ENCODE measurements at regions not wholly inside any gene's neighbourhood (a gene's known extent, or its start where the extent isn't known, plus 50 kb on each side); places are given as distances from the start of the nearest gene placed in this dataset.

- H3K9me3 ChIP-seq (ENCODE audit: control insufficient read depth, low read length), result peaks cover 6% of the 10 kb centered on the region
- H3K4me2 ChIP-seq (ENCODE audit: low read length, poor library complexity, severe bottlenecking), result no peak overlapping the region
- H3K4me3 ChIP-seq (ENCODE audit: insufficient read depth in 1 of 2, low read depth in 1 of 2, low read length in 2 of 2), result no peak overlapping the region
- H3K27ac ChIP-seq (ENCODE audit: low read length, poor library complexity, severe bottlenecking), result no peak overlapping the region
- H3K27me3 ChIP-seq (ENCODE audit: control insufficient read depth in 1 of 2, insufficient read depth in 1 of 2, low read length in 2 of 2), result peaks cover 0 to 1% of the 10 kb centered on the region in 2 experiments
- H2BK120ac ChIP-seq (ENCODE audit: low read depth, low read length), result no peak overlapping the region
- no peak overlapping the region for H2AK5ac ChIP-seq (ENCODE audit: low read length, severe bottlenecking)
- no peak for DNase-seq
- no peaks in the 10 kb centered on the region for H3K79me1 ChIP-seq (replicated peaks; ENCODE audit: low read length, poor library complexity, severe bottlenecking)
- no peak overlapping the region for H4K91ac ChIP-seq (ENCODE audit: low read length)
- H3K9ac ChIP-seq (ENCODE audit: low read length), result no peak overlapping the region
- no peak overlapping the region for H2BK12ac ChIP-seq (ENCODE audit: low read length in 2 of 2)
- H2BK5ac ChIP-seq (ENCODE audit: low read depth, low read length, poor library complexity, severe bottlenecking), result no peak overlapping the region
- H3K4ac ChIP-seq (ENCODE audit: low read depth in 1 of 2, low read length in 2 of 2), result no peak overlapping the region
- no peak overlapping the region for H4K8ac ChIP-seq (ENCODE audit: low read length)
- H2BK15ac ChIP-seq (ENCODE audit: low read depth, poor library complexity, severe bottlenecking), result no peak overlapping the region
- no peak overlapping the region for H2AFZ ChIP-seq (ENCODE audit: low read depth, low read length)
- no peak overlapping the region for H3K18ac ChIP-seq (ENCODE audit: low read depth in 1 of 2, low read length in 2 of 2)
- H3K4me1 ChIP-seq (ENCODE audit: control insufficient read depth, insufficient read depth, low read depth, low read length), result peaks cover 2% of the 10 kb centered on the region
- no peak overlapping the region for H3K23ac ChIP-seq (ENCODE audit: low read length in 2 of 2)
- no peak overlapping the region for H3K14ac ChIP-seq (ENCODE audit: low read length in 2 of 2)
- WGBS, result no CpG with 5 or more reads among the region's 2 CpGs
- H3K36me3 ChIP-seq (ENCODE audit: control insufficient read depth in 1 of 2, insufficient read depth in 2 of 2, low read depth in 1 of 2, low read length in 2 of 2), result no peaks in the 10 kb centered on the region
These were observed 290.4 kb downstream of the TMEM38B start for GRCh38 chr9:105984714-105985113.

DNA sequence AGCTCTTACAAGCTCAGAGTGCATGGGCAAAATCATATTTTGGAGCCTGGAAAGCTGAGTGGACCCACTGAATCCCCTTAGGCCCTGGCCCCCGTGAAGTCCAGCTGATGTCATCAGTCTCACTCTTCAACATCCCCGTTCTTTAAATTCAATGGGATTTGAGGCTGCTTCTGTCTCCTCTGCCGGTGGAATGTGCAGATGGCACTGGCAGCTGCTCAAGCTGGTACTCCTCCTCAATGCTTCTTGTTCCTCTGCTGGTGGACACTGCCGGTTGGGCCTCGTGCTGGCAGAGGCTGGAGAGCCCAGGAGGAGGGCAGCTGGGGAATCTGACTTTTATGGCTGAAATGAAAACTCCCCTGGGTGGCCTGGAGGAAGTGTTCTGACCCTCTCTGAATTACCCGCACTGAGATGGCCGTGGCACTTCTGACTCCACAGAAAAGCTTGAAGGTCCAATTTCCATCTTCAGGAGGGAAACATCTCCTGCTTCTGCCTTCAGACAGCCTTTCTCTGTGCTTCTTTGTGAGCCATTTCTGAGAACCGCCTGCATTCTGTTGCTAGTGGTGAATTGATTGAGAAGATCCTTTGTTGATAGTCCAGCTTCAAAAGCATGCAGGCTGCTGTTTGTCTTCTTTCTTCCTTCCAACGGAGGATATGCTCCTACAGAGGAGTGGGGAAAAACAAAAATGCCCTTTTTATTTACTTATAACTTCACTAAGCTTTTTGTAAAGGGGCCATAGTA, 298.9 kb downstream of the TMEM38B start:
- H3K18ac ChIP-seq (ENCODE audit: low read depth in 1 of 2, low read length in 2 of 2), result no peak overlapping the region
- H3K4ac ChIP-seq (ENCODE audit: low read depth in 1 of 2, low read length in 2 of 2), result no peak overlapping the region
- H2BK5ac ChIP-seq (ENCODE audit: low read depth, low read length, poor library complexity, severe bottlenecking), result no peak overlapping the region
- H3K4me1 ChIP-seq (ENCODE audit: control insufficient read depth, insufficient read depth, low read depth, low read length), result peaks cover under 1% of the 10 kb centered on the region
- H3K9me3 ChIP-seq (ENCODE audit: control insufficient read depth, low read length), result no peaks in the 10 kb centered on the region
- H3K4me2 ChIP-seq (ENCODE audit: low read length, poor library complexity, severe bottlenecking), result no peak overlapping the region
- no peak overlapping the region for H3K23ac ChIP-seq (ENCODE audit: low read length in 2 of 2)
- no peak overlapping the region for H4K91ac ChIP-seq (ENCODE audit: low read length)
- H2AFZ ChIP-seq (ENCODE audit: low read depth, low read length), result no peak overlapping the region
- no peak overlapping the region for H4K8ac ChIP-seq (ENCODE audit: low read length)
- no peaks in the 10 kb centered on the region for H3K36me3 ChIP-seq (ENCODE audit: control insufficient read depth in 1 of 2, insufficient read depth in 2 of 2, low read depth in 1 of 2, low read length in 2 of 2)
- WGBS, result 89% methylated on average over 8 of the region's 9 CpGs
- H2AK5ac ChIP-seq (ENCODE audit: low read length, severe bottlenecking), result no peak overlapping the region
- H3K27me3 ChIP-seq (ENCODE audit: control insufficient read depth in 1 of 2, insufficient read depth in 1 of 2, low read length in 2 of 2), result no peaks in the 10 kb centered on the region
- H2BK15ac ChIP-seq (ENCODE audit: low read depth, poor library complexity, severe bottlenecking), result no peak overlapping the region
- H3K9ac ChIP-seq (ENCODE audit: low read length), result no peak overlapping the region
- H3K27ac ChIP-seq (ENCODE audit: low read length, poor library complexity, severe bottlenecking), result no peak overlapping the region
- H3K4me3 ChIP-seq (ENCODE audit: insufficient read depth in 1 of 2, low read depth in 1 of 2, low read length in 2 of 2), result no peak overlapping the region
- no peak overlapping the region for H2BK120ac ChIP-seq (ENCODE audit: low read depth, low read length)
- H3K14ac ChIP-seq (ENCODE audit: low read length in 2 of 2), result no peak overlapping the region
- H2BK12ac ChIP-seq (ENCODE audit: low read length in 2 of 2), result no peak overlapping the region
- DNase-seq, result no peak
- H3K79me1 ChIP-seq (replicated peaks; ENCODE audit: low read length, poor library complexity, severe bottlenecking), result no peaks in the 10 kb centered on the region

DNA sequence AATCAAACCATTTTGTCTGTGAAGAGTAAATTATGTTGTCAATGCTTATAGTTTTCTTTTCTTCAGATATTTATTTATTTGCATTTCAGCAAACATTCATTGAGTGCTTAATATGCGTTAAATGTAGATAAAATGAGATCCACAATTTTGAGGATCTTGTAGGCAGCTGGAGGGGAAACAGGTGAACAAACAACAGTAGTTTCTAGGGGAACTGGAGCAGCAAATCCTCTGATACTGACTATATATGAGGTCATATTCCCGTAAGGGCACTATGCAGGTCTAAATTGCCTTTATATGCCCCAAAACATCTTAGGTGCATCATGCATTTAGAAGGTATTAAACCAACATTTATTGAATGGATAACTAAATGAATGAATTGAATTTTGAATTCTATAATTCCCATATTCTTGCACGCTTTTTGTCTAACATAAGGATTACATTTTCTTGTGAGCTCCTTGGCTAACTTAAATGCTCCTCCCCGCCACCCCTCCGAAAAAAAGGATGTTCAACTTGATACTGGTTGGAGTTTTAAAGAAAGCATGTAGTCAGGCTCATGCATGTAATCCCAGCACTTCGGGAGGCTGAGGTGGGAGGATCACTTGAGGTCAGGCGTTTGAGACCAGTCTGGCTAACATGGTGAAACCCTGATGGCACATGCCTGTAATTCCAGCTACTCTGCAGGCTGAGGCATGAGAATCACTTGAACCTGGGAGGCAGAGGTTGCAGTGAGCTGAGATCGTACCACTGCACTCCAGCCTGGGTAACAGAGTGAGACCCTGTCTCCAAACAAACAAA, 299.8 kb downstream of the TMEM38B start:
- Histone ChIP-seq H3K36me3 (ENCODE audit: control insufficient read depth in 1 of 2, insufficient read depth in 2 of 2, low read depth in 1 of 2, low read length in 2 of 2) (no peaks in the 10 kb centered on the region), H2BK5ac (ENCODE audit: low read depth, low read length, poor library complexity, severe bottlenecking) (no peak overlapping the region), H3K4ac (ENCODE audit: low read depth in 1 of 2, low read length in 2 of 2) (no peak overlapping the region), H3K27me3 (ENCODE audit: control insufficient read depth in 1 of 2, insufficient read depth in 1 of 2, low read length in 2 of 2) (no peaks in the 10 kb centered on the region), H3K23ac (ENCODE audit: low read length in 2 of 2) (no peak overlapping the region), H2BK120ac (ENCODE audit: low read depth, low read length) (no peak overlapping the region), H4K91ac (ENCODE audit: low read length) (no peak overlapping the region), H3K4me3 (ENCODE audit: insufficient read depth in 1 of 2, low read depth in 1 of 2, low read length in 2 of 2) (no peak overlapping the region), H3K79me1 (replicated peaks; ENCODE audit: low read length, poor library complexity, severe bottlenecking) (no peaks in the 10 kb centered on the region), H2AFZ (ENCODE audit: low read depth, low read length) (no peak overlapping the region), H4K8ac (ENCODE audit: low read length) (no peak overlapping the region), H2BK12ac (ENCODE audit: low read length in 2 of 2) (no peak overlapping the region), H2AK5ac (ENCODE audit: low read length, severe bottlenecking) (no peak overlapping the region), H3K9me3 (ENCODE audit: control insufficient read depth, low read length) (no peaks in the 10 kb centered on the region), H3K18ac (ENCODE audit: low read depth in 1 of 2, low read length in 2 of 2) (no peak overlapping the region), H3K27ac (ENCODE audit: low read length, poor library complexity, severe bottlenecking) (no peak overlapping the region), H3K14ac (ENCODE audit: low read length in 2 of 2) (no peak overlapping the region), H3K4me1 (ENCODE audit: control insufficient read depth, insufficient read depth, low read depth, low read length) (no peaks in the 10 kb centered on the region), H3K9ac (ENCODE audit: low read length) (no peak overlapping the region), H2BK15ac (ENCODE audit: low read depth, poor library complexity, severe bottlenecking) (no peak overlapping the region), H3K4me2 (ENCODE audit: low read length, poor library complexity, severe bottlenecking) (no peak overlapping the region)
- WGBS, result 88% methylated on average over 6 of the region's 8 CpGs
- no peak for DNase-seq

DNA sequence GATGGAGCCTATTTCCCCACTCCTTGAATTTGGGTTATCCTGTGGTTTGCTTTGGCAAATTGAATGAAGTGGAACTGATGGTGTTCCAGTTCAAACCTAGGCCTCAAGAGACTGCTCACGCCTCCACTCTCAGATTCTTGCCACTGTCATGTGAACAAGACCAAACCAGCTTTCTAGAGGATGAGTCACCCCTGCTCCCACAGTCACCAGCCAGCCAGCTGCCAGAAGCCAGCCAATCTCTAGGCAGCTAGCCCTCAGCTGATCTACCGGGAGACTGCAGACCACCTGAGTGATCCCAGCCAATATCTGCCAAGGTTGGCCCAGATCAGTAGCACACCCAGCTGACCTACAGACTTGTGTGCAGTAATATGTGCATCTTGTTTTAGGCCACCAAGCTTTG, 300.6 kb downstream of the TMEM38B start:
- no peak overlapping the region for H2BK12ac ChIP-seq (ENCODE audit: low read length in 2 of 2)
- no peaks in the 10 kb centered on the region for H3K36me3 ChIP-seq (ENCODE audit: control insufficient read depth in 1 of 2, insufficient read depth in 2 of 2, low read depth in 1 of 2, low read length in 2 of 2)
- H3K9ac ChIP-seq (ENCODE audit: low read length), result no peak overlapping the region
- no peak overlapping the region for H4K91ac ChIP-seq (ENCODE audit: low read length)
- no peak overlapping the region for H4K8ac ChIP-seq (ENCODE audit: low read length)
- no peak overlapping the region for H3K4me2 ChIP-seq (ENCODE audit: low read length, poor library complexity, severe bottlenecking)
- H3K27me3 ChIP-seq (ENCODE audit: control insufficient read depth in 1 of 2, insufficient read depth in 1 of 2, low read length in 2 of 2), result no peaks in the 10 kb centered on the region
- no peaks in the 10 kb centered on the region for H3K9me3 ChIP-seq (ENCODE audit: control insufficient read depth, low read length)
- WGBS, result 94% methylated on average over 2 of the region's 2 CpGs
- H2BK5ac ChIP-seq (ENCODE audit: low read depth, low read length, poor library complexity, severe bottlenecking), result no peak overlapping the region
- peak; percentile 26 for DNase-seq
- H3K27ac ChIP-seq (ENCODE audit: low read length, poor library complexity, severe bottlenecking), result no peak overlapping the region
- no peaks in the 10 kb centered on the region for H3K79me1 ChIP-seq (replicated peaks; ENCODE audit: low read length, poor library complexity, severe bottlenecking)
- H2BK120ac ChIP-seq (ENCODE audit: low read depth, low read length), result no peak overlapping the region
- H3K14ac ChIP-seq (ENCODE audit: low read length in 2 of 2), result no peak overlapping the region
- no peak overlapping the region for H3K4ac ChIP-seq (ENCODE audit: low read depth in 1 of 2, low read length in 2 of 2)
- H2AK5ac ChIP-seq (ENCODE audit: low read length, severe bottlenecking), result no peak overlapping the region
- no peak overlapping the region for H3K23ac ChIP-seq (ENCODE audit: low read length in 2 of 2)
- H3K4me3 ChIP-seq (ENCODE audit: insufficient read depth in 1 of 2, low read depth in 1 of 2, low read length in 2 of 2), result no peak overlapping the region
- H2AFZ ChIP-seq (ENCODE audit: low read depth, low read length), result no peak overlapping the region
- no peak overlapping the region for H3K18ac ChIP-seq (ENCODE audit: low read depth in 1 of 2, low read length in 2 of 2)
- no peaks in the 10 kb centered on the region for H3K4me1 ChIP-seq (ENCODE audit: control insufficient read depth, insufficient read depth, low read depth, low read length)
- H2BK15ac ChIP-seq (ENCODE audit: low read depth, poor library complexity, severe bottlenecking), result no peak overlapping the region

Measured in mesenchymal stem cell (in vitro differentiated cells and primary cell).